Neural cell (in vitro differentiated cells): ENCODE measurements at regions not wholly inside any gene's neighbourhood (a gene's known extent, or its start where the extent isn't known, plus 50 kb on each side); places are given as distances from the start of the nearest gene placed in this dataset.

Experiments
- H2AFZ ChIP-seq: fragments of 200-600, 300-800 bp; sonication (generic), shearing (Covaris generic); 2 replicates; pipeline ENCODE4 v1.6.0; 2014; ENCODE audit warnings: low read depth, mild to moderate bottlenecking, antibody characterized with exemption, low read length, moderate library complexity
- H3F3A ChIP-seq: fragments of 200-600 bp; shearing (Covaris generic); 2 replicates; pipeline ENCODE4 v1.6.1; 2016; ENCODE audit warnings: mild to moderate bottlenecking, moderate library complexity, mixed read lengths, antibody characterized with exemption, low read length; ENCODE audit not compliant: insufficient read depth, poor library complexity, severe bottlenecking
- H3K27ac ChIP-seq: fragments of 200-600, 300-800 bp; sonication (generic), shearing (Covaris generic); 2 replicates; pipeline ENCODE4 v1.5.1; 2014; ENCODE audit warnings: mild to moderate bottlenecking, low read length, moderate library complexity
- H3K27me3 ChIP-seq: fragments of 300-800, 200-600 bp; sonication (generic), shearing (Covaris generic); 2 replicates; pipeline ENCODE4 v1.6.0; 2014; ENCODE audit warnings: mild to moderate bottlenecking, low read depth, low read length, moderate library complexity; ENCODE audit not compliant: insufficient read depth
- H3K36me3 ChIP-seq: fragments of 300-800, 200-600 bp; sonication (generic), shearing (Covaris generic); 2 replicates; pipeline ENCODE4 v1.5.1; 2014; ENCODE audit warnings: mild to moderate bottlenecking, antibody characterized with exemption, low read length, moderate library complexity; ENCODE audit not compliant: insufficient read depth
- H3K4me2 ChIP-seq: fragments of 300-800, 200-600 bp; sonication (generic), shearing (Covaris generic); 2 replicates; pipeline ENCODE4 v1.6.0; 2014; ENCODE audit warnings: mild to moderate bottlenecking, low read length
- H3K4me3 ChIP-seq: fragments of 300-800, 200-600 bp; sonication (generic), shearing (Covaris generic); 2 replicates; pipeline ENCODE4 v1.5.1; 2014; ENCODE audit warnings: mild to moderate bottlenecking, low read length, moderate library complexity
- H3K79me2 ChIP-seq: fragments of 200-600 bp; shearing (Covaris generic); replicated peaks from 2 replicates; pipeline ENCODE4 v1.6.0; 2014; ENCODE audit warnings: mild to moderate bottlenecking, low read length, moderate library complexity; ENCODE audit not compliant: insufficient read depth
- H3K9ac ChIP-seq: fragments of 300-800, 200-600 bp; sonication (generic), shearing (Covaris generic); 2 replicates; pipeline ENCODE4 v1.6.1; 2016; ENCODE audit warnings: mild to moderate bottlenecking, low read length, mixed read lengths
- H3K9me2 ChIP-seq: fragments of 200-600 bp; shearing (Covaris generic); 2 replicates; pipeline ENCODE4 v1.6.1; 2016; ENCODE audit warnings: mild to moderate bottlenecking, low read length, mixed read lengths; ENCODE audit not compliant: insufficient read depth
- H3K9me3 ChIP-seq: fragments of 200-600, 300-800 bp; sonication (generic), shearing (Covaris generic); 2 replicates; pipeline ENCODE4 v1.6.1; 2016; ENCODE audit warnings: mild to moderate bottlenecking, mixed run types, low read length, moderate library complexity, mixed read lengths
- H4K20me1 ChIP-seq: fragments of 200-600 bp; shearing (Covaris generic); 2 replicates; pipeline ENCODE4 v1.6.1; 2016; ENCODE audit warnings: mild to moderate bottlenecking, mixed run types; ENCODE audit not compliant: insufficient read depth
- EP300 ChIP-seq: fragments of 450-650 bp; conservative IDR thresholded peaks from 2 replicates; pipeline ENCODE4 v1.6.1; 2014; ENCODE audit warnings: antibody characterized with exemption, mild to moderate bottlenecking, moderate library complexity; ENCODE audit not compliant: poor library complexity, severe bottlenecking
- EZH2 ChIP-seq: fragments of 200-600, 300-800 bp; shearing (Covaris generic), sonication (generic); IDR thresholded peaks from 2 replicates; pipeline ENCODE4 v1.6.1; 2014; ENCODE audit warnings: antibody characterized with exemption, low read length, borderline replicate concordance, mild to moderate bottlenecking; ENCODE audit not compliant: insufficient read depth, poor library complexity, severe bottlenecking
- MXI1 ChIP-seq: fragments of 450-650 bp; conservative IDR thresholded peaks from 2 replicates; pipeline ENCODE4 v1.6.1; 2014; ENCODE audit warnings: antibody characterized with exemption, mild to moderate bottlenecking; ENCODE audit not compliant: poor library complexity, severe bottlenecking
- POLR2AphosphoS5 ChIP-seq: IDR thresholded peaks from 2 replicates; pipeline ENCODE4 v1.6.1; 2012
- RAD21 ChIP-seq: fragments of 450-650 bp; conservative IDR thresholded peaks from 2 replicates; pipeline ENCODE4 v1.6.1; 2014; ENCODE audit warnings: antibody characterized with exemption, mild to moderate bottlenecking, moderate library complexity
- REST ChIP-seq: IDR thresholded peaks from 2 replicates; pipeline ENCODE4 v1.6.1; 2012; ENCODE audit warnings: borderline replicate concordance
- SMC3 ChIP-seq: fragments of 450-650 bp; conservative IDR thresholded peaks from 2 replicates; pipeline ENCODE4 v1.6.1; 2014; ENCODE audit warnings: antibody characterized with exemption, mild to moderate bottlenecking, moderate library complexity; ENCODE audit not compliant: poor library complexity
- TAF1 ChIP-seq: IDR thresholded peaks from 2 replicates; pipeline ENCODE4 v1.6.1; 2012; ENCODE audit warnings: low read depth
- TF ChIP-seq, protein P1 (sequence below): fragments of 450-650 bp; IDR thresholded peaks from 2 replicates; pipeline ENCODE4 v1.5.1; 2014; ENCODE audit warnings: antibody characterized with exemption, mild to moderate bottlenecking, moderate library complexity; ENCODE audit not compliant: poor library complexity, severe bottlenecking

DNA sequence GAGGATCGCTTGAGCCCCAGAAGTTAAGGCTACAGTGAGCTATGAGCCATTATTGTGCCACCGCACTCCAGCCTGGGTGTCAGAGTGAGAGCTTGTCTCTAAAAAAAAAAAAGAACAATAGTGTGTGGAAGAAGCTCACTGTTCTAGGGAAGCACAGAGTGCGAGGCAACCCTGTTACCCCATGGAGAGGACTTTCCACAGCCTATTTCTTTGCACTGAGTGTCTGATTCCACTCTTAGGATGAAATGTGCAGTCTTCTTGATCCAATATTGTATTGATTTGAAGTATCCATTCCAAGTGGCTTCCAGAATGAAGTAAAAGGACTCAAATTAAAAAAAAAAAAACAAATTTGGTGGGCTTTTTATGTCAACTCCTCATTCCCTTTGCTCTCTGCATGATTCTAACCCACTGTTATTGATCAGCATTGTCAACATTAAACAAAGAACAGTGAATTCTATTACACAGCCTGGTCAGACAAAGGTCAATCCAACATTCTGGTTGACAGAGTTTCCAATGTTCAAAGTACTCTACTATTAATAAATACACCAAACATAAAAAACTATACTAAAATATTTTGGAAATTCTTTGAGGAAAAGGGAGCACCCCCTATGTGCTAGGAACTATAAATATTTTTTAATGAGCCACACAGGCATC, 150.2 kb upstream of the PTPRG start:
- H3K4me2 ChIP-seq = no peak overlapping the region
- H3K9ac ChIP-seq = no peak overlapping the region
- H3K9me2 ChIP-seq = no peaks in the 10 kb centered on the region
- H4K20me1 ChIP-seq = no peaks in the 10 kb centered on the region
- H3K79me2 ChIP-seq = no peaks in the 10 kb centered on the region
- TF ChIP-seq TAF1 (no peak), POLR2AphosphoS5 (no peak), REST (no peak), RAD21 (no peak), MXI1 (no peak), SMC3 (no peak), EZH2 (no peak), EP300 (no peak)
- TF ChIP-seq, protein P1, sequence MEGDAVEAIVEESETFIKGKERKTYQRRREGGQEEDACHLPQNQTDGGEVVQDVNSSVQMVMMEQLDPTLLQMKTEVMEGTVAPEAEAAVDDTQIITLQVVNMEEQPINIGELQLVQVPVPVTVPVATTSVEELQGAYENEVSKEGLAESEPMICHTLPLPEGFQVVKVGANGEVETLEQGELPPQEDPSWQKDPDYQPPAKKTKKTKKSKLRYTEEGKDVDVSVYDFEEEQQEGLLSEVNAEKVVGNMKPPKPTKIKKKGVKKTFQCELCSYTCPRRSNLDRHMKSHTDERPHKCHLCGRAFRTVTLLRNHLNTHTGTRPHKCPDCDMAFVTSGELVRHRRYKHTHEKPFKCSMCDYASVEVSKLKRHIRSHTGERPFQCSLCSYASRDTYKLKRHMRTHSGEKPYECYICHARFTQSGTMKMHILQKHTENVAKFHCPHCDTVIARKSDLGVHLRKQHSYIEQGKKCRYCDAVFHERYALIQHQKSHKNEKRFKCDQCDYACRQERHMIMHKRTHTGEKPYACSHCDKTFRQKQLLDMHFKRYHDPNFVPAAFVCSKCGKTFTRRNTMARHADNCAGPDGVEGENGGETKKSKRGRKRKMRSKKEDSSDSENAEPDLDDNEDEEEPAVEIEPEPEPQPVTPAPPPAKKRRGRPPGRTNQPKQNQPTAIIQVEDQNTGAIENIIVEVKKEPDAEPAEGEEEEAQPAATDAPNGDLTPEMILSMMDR = no peak
- H3K9me3 ChIP-seq = no peaks in the 10 kb centered on the region
- no peak overlapping the region for H3K4me3 ChIP-seq
- H3F3A ChIP-seq = no peaks in the 10 kb centered on the region
- H3K36me3 ChIP-seq = no peaks in the 10 kb centered on the region
- no peak overlapping the region for H2AFZ ChIP-seq
- no peak overlapping the region for H3K27ac ChIP-seq
- H3K27me3 ChIP-seq = no peaks in the 10 kb centered on the region

DNA sequence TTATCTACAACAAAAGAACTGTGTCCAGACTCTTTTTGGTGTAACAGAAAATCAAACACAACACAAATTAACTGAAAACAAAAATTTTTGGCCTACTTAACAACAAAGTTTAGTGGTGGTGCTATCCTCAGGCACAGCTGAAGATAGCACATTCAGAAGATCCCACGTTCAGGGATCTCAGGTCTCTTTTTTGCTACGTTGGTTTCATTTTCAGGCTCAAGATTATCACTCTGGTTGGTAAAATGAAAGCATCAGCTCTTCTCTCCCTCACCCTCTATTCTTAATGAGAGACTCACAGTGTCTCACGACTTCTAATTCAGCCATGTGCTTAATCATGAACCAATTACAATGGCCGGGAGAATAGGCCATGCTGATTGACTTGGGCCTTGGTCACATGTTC, 146.9 kb upstream of the PTPRG start:
- no peak for TF ChIP-seq REST
- TF ChIP-seq RAD21 = no peak
- TF ChIP-seq MXI1 = no peak
- no peak for TF ChIP-seq EZH2
- TF ChIP-seq EP300 = no peak
- TF ChIP-seq SMC3 = no peak
- TF ChIP-seq, protein P1 = no peak
- TF ChIP-seq TAF1 = no peak
- no peak for TF ChIP-seq POLR2AphosphoS5
- Histone ChIP-seq H3K27me3 (no peaks in the 10 kb centered on the region), H3K36me3 (no peaks in the 10 kb centered on the region), H2AFZ (no peak overlapping the region), H3K79me2 (no peaks in the 10 kb centered on the region), H3K9me2 (no peaks in the 10 kb centered on the region), H4K20me1 (no peaks in the 10 kb centered on the region), H3K9me3 (no peaks in the 10 kb centered on the region), H3F3A (no peaks in the 10 kb centered on the region), H3K4me3 (no peak overlapping the region), H3K4me2 (no peak overlapping the region), H3K27ac (no peak overlapping the region), H3K9ac (no peak overlapping the region)
